BE2C (cell line): ENCODE measurements at regions not wholly inside any gene's neighbourhood (a gene's known extent, or its start where the extent isn't known, plus 50 kb on each side); places are given as distances from the start of the nearest gene placed in this dataset.
"Not testable (repeated sequence)": the region's sequence is repeated elsewhere in the genome, so short reads cannot be mapped to it uniquely, and the experiment has no call there.

ENCODE experiments used
- DNase-seq: peaks from one replicate; pipeline ENCODE4 v3.0.0-alpha.2; 2020
- H3K27me3 ChIP-seq: fragments of 250-450 bp; sonication (Bioruptor Pico); 2 replicates; pipeline ENCODE4 v1.5.1; 2020; ENCODE audit warnings: mild to moderate bottlenecking
- H3K36me3 ChIP-seq: fragments of 250-450 bp; sonication (Bioruptor Pico); 2 replicates; pipeline ENCODE4 v1.5.1; 2020; ENCODE audit warnings: mild to moderate bottlenecking
- H3K4me1 ChIP-seq: fragments of 250-450 bp; sonication (Bioruptor Pico); 2 replicates; pipeline ENCODE4 v1.5.1; 2020
- H3K4me3 ChIP-seq: 2 replicates; pipeline ENCODE4 v1.5.1; 2011; ENCODE audit warnings: low read depth, low read length
- H3K9me3 ChIP-seq: fragments of 250-450 bp; sonication (Bioruptor Pico); 2 replicates; pipeline ENCODE4 v1.5.1; 2020
- CTCF ChIP-seq: IDR thresholded peaks from 2 replicates; pipeline ENCODE4 v1.5.1; 2012; ENCODE audit warnings: mild to moderate bottlenecking, low read depth, low read length

DNA sequence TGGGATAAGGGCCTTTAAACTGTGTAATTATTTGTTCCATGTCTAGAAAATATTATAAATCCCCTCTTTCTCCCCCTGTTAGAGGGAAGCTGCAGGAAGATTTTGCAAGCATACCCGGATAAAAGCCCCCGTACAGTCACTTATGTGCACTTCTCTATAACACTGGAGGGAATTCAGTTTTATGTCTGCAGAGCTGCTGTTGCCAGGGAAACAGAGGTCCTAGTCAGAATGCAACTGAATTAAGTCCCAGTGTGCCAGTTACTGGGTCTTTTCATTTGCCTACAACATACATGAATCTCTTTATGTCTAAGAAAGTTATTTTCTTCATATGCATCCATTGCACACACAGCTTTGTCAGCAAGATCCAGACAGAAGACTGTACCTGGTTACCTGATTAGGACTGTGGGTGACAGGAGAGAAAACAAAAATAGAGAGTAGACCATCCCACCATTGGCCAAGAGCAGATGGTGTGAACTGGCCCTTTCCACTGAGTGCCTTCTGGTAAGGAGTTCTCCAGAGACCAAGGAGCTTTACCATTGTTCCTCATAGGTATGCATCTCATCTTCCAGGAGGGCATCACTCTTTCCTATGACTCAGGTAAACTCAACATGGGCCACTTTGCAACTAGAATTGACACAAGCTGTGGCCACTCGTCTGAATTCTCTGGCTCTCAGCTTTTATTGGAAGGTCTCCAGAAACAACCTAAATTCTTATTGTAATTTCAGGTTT, 180.8 kb upstream of the PHACTR1 start:
- no peaks in the 10 kb centered on the region for H3K4me1 ChIP-seq
- DNase-seq = no peak
- H3K36me3 ChIP-seq = no peaks in the 10 kb centered on the region
- no peak for TF ChIP-seq CTCF
- H3K4me3 ChIP-seq = no peak overlapping the region
- no peaks in the 10 kb centered on the region for H3K27me3 ChIP-seq
- H3K9me3 ChIP-seq = no peaks in the 10 kb centered on the region

- no peaks in the 10 kb centered on the region for H3K27me3 ChIP-seq
- no peak overlapping the region for H3K4me3 ChIP-seq
- TF ChIP-seq CTCF = no peak
- H3K9me3 ChIP-seq = no peaks in the 10 kb centered on the region
- DNase-seq = no peak
- no peaks in the 10 kb centered on the region for H3K36me3 ChIP-seq
- H3K4me1 ChIP-seq = no peaks in the 10 kb centered on the region
Observed at GRCh38 chr6:12536416-12536815, 180.2 kb upstream of the PHACTR1 start.

- no peak for DNase-seq
- H3K4me1 ChIP-seq = no peaks in the 10 kb centered on the region
Observed at GRCh38 chr6:12537389-12537788, 179.2 kb upstream of the PHACTR1 start.

GRCh38 chr6:12538881-12539357, 177.6 kb upstream of the PHACTR1 start:
- TF ChIP-seq CTCF = no peak
- Histone ChIP-seq H3K4me1 (no peaks in the 10 kb centered on the region), H3K27me3 (no peaks in the 10 kb centered on the region), H3K4me3 (no peak overlapping the region), H3K36me3 (no peaks in the 10 kb centered on the region), H3K9me3 (no peaks in the 10 kb centered on the region)
- DNase-seq = no peak

More at GRCh38 chr6:12537389-12537788, 179.2 kb upstream of the PHACTR1 start:
- H3K4me3 ChIP-seq = no peak overlapping the region
- H3K9me3 ChIP-seq = no peaks in the 10 kb centered on the region
- no peaks in the 10 kb centered on the region for H3K27me3 ChIP-seq
- no peaks in the 10 kb centered on the region for H3K36me3 ChIP-seq
- TF ChIP-seq CTCF = no peak

DNA sequence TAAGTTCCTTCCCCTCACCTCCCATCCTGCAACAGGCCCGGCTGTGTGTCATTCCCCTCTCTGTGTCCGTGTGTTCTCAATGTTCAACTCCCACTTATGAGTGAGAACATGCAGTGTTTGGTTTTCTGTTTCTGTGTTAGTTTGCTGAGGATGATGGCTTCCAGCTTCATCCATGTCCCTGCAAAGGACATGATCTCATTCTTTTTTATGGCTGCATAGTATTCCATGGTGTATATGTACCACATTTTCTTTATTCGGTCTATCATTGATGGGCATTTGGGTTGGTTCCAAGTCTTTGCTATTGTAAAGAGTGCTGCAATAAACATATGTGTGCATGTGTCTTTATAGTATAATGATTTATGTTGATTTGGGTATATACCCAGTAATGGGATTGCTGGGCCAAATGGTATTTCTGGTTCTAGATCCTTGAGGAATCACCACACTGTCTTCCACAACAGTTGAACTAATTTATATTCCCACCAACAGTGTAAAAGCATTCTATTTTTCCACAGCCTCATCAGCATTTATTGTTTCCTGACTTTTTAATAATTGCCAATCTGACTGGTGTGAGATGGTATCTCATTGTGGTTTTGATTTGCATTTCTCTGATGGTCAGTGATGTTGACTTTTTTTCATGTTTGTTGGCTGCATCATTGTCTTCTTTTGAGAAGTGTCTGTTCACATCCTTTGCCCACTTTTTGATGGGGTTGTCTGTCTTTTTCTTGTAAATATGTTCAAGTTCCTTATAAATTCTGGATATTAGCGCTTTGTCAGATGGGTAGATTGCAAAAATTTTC, 174.1 kb upstream of the PHACTR1 start:
- H3K4me1 ChIP-seq, DNase-seq, H3K36me3 ChIP-seq, H3K4me3 ChIP-seq, H3K9me3 ChIP-seq, H3K27me3 ChIP-seq: not testable (repeated sequence)

- DNase-seq = no peak
- TF ChIP-seq CTCF = no peak
- Histone ChIP-seq H3K4me1 (no peaks in the 10 kb centered on the region), H3K4me3 (no peak overlapping the region), H3K36me3 (no peaks in the 10 kb centered on the region), H3K9me3 (no peaks in the 10 kb centered on the region), H3K27me3 (no peaks in the 10 kb centered on the region)
Observed at GRCh38 chr6:12543953-12544352, 172.6 kb upstream of the PHACTR1 start.
